ENCODE measurements at regions not wholly inside any gene's neighbourhood (a gene's known extent, or its start where the extent isn't known, plus 50 kb on each side); places are given as distances from the start of the nearest gene placed in this dataset.

- DNase-seq = no peak
Measured at GRCh38 chr3:107992976-107993684, 97.7 kb downstream of the CD47 start.

- DNase-seq = no peak
Measured at GRCh38 chr3:107990926-107991325, 99.9 kb downstream of the CD47 start.

GRCh38 chr3:107990433-107990832 is 100.4 kb downstream of the CD47 start:
- DNase-seq = no peak

DNA sequence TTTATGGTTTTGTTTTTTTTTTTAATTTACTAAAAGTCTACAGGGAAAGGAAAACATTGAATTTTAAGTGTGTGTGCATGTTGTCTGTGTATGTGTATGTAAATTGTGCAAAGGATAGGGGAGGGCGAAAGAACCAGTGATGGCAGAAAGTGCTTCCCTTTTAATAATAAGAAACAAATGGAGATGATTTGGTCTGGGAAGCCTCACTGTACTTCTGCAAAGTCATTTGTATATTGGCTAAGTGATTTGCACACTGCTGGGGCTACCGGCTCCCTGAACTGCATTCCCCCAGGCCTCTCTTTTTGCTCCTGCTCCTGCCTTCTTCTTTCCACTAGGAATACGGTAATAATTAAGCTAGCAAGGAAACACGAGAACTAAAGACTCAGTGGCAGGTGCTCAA is 101.2 kb downstream of the CD47 start:
- no peak for DNase-seq

DNA sequence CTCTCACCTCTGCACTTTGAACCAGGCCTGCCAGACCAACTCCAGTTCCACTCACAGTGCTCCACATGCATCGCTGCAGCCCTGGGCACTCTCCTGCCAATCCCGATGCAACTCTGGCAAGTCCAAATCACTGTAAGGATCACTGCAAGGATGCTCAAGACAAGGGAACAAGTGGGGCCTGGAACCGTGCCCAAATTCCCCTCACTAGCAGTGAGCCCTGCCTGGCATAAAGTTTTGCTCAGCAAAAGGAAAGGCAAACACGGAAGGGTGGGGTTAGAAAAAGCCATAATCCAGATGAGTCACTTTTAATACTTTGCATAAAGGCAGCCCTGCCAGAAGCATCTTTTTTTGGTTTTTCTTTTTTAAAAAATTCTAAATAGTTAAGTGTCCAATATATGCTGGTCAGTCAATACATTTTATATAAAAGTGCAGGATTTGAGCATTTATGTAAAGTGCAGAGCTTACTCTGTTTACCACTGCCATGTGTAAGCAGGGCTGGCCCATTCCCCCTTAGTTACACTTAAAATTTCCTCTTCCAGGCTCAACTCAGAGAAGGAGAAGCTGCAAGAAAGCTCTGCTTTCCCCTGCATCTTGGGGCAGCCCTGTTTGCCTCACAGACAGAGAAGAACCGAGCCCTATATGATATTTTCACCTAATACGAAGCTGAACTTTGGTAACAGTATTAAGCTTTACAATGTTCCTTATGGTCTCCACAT is 102.2 kb downstream of the CD47 start:
- no peak for DNase-seq

GRCh38 chr3:107987036-107987939 is 103.5 kb downstream of the CD47 start:
- no peak for DNase-seq

DNA sequence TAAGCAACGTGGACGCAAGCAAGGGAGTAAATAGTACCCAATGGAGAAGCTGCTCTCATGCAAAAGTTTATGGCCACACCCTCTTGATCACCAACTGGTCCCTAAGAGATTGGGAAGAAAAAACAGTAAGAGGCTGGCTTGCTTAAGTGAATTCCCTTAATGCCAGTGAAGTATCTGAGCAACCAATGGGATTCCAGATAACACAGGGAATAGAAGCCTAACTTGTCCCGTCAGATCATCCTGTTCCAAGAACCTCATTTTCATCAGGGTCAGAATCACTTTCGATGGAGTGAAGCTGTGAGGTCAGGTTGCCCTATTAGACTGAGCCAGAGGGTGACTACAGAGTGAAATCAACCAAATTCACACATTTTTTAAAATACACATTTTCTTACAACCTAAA is 104.3 kb downstream of the CD47 start:
- DNase-seq = no peak

DNA sequence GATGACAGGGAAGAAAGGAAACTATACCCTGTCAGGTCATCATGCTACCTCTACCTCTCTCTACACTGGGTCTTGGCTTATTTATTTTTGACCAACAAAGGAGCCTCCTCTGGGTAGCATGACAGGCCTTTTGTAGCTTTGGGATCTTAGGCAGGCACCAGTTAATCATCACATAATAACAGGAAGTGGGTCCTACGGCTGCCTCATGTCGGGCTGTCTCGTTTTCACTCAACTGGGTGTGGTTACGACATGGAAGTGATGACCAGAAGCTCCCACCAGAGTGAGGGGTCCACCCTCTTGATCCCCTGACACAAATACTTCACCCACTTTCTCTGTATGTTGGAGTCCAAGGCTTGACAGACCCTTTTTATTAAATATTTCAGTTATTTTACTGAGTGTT is 105.3 kb downstream of the CD47 start:
- no peak for DNase-seq

DNA sequence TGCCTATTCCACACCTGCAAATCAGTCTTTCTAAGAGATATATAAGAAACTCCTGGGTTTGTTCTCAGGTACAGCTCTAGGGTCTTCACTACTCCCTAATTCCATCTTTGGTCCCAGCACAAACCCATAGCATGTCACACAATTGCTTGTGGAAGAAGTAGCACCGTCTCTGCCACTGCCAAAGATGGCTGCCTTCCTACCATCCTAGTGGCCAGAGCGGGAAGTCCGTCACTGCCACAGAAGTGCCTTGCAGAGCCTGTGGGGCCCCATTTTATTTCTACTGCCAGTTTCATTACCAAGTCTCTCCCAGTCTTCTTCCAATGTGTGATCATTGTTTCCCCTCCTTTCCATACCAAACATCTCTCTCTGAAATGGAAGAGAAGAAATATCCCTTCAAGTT is 107.6 kb downstream of the CD47 start:
- DNase-seq = no peak

DNA sequence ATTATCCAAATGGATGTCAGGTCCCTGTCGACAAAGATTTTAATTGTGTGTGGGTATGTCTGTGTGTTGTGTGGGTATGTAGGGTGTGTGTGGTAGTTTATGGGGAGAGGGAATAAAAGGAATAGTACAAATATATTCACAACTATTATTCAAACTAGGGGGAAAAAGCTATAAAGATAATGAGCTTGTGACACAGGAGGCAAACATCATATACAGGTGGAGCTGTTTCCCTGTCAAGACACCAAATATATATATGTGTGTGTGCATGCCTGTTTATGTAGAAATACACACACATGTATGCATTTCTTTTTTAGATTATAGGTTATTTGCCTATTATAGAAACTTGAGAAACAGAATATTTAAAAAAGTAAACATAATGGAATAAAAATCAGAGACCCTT is 108.7 kb downstream of the CD47 start:
- DNase-seq = no peak

DNA sequence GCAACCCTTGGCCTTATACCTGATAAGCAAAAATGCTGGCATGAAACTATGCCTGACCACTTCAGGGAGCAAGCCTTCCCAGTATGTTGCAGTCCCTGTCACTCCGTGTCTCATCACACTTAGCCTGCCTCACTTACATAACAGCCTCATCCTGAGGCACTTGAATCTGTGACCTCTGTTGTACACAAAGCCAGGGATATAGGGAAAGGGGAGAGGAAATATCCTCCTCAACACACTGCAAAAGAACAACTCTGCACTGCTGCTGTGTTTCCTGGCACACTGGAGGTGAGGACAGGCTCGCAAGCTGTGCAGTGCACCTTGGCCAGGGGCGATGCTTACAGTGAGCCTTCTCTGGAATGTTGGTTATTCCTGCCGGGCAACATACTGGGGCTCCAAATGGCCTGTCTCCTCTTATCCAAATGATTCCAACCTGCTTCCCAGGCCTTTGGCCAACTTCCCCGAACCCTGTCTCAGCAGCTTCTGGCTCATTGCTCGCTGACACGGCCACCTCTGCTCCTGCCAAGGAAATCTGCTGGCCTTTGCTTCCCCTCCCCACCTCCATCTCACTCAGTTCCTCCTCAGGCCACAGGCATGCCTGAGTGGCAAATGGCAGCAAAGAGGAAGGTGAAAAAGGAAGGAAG is 109.2 kb downstream of the CD47 start:
- DNase-seq = no peak

GRCh38 chr3:107979538-107979937 is 111.3 kb downstream of the CD47 start:
- no peak for DNase-seq

GRCh38 chr3:107978131-107979055 is 112.4 kb downstream of the CD47 start:
- DNase-seq = no peak

DNA sequence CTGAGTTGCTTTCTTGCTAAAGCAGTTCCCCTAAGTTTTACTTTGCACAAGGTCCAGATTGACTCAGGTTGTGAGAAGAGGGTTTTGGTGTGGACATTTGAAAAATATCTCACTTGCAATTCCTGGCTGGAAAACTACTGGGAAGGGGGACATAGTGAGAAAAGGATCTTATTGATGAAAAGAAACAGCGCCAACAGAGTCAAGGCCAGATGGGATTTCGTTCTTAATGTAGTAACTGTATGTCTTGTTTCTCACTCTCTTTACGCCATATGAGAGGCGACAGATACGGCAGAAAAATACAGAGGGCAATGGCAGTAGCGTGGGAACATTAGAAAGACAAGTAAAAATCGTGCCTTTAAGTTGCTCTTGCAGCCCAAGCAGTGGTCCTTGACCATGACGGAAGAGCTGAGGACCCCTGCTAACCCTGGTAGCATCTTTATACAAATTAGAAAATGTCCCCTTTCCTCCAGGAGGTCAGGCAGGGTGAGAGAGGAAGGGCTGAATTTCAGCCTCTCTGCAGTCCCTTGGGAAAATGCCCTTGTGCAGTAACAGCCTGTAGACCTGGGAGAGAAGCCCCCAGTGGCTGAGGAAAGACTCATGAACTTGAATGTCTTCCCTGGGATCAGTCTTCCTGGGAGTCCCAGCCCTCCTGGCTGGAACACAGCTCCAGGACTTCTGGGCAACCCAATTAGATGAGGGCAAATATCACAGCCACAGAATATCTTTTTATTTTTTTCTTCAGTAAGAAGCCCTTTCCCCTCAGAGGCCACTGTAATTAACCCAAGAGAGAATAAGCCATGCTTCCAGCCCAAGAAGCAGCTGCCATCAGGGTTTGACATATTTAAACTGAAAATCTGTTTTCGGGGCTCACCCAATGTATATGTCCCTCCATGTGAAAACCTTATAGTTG is 113.4 kb downstream of the CD47 start:
- DNase-seq = no peak

GRCh38 chr3:107976202-107976800 is 114.5 kb downstream of the CD47 start:
- DNase-seq = no peak

GRCh38 chr3:107975529-107976201 is 115.2 kb downstream of the CD47 start:
- DNase-seq = no peak

DNA sequence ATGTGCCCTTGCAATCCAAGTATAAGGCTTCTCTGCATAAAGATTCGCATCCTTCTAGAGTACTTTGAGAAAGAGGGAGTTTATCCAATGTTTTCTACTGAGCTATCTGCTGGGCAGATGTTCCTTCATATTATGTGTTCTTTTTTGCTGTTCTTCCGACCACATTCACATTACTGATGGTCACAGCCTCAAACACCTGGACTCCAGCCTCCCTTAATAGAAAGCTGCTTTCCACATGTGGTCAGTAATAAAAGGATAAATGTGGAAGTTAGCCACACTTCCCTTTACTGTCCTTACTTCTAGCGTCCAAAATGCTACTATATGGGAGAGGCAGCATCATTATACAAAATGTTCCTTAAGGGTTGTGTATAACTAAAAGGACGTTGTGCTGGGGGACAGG is 116.9 kb downstream of the CD47 start:
- DNase-seq = no peak

DNA sequence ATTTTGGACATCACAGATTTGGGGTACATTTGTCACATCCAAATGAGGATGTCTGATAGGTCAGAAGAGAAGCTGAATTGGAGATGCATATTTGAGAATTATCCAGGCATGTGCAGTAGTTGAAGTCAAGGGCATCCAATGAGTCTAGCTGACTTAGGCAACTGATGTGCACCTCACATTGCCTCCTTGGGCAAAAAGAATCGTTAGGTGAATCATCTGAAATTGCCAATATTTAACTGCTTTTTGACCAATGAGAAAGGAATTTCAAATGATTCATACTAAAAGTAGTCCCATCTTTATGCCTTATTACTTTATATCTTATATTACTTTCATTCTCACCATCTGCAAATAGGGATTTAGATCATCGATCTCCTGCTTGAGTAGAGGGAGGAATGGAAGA is 117.7 kb downstream of the CD47 start:
- DNase-seq = no peak

GRCh38 chr3:107970993-107971580 is 119.7 kb downstream of the CD47 start:
- no peak for DNase-seq
